ENCODE measurements at regions not wholly inside any gene's neighbourhood (a gene's known extent, or its start where the extent isn't known, plus 50 kb on each side); places are given as distances from the start of the nearest gene placed in this dataset.
"Not testable (repeated sequence)": the region's sequence is repeated elsewhere in the genome, so short reads cannot be mapped to it uniquely, and the experiment has no call there.

GRCh38 chr1:221051391-221051790 lies 172.1 kb downstream of the HLX start:
- TF ChIP-seq CTCF, POLR2A (IDR thresholded peaks at IDR 0.05): not testable (repeated sequence)

All from Peyer's patch (tissue), 4 donors.